H9 (cell line): ENCODE measurements at regions not wholly inside any gene's neighbourhood (a gene's known extent, or its start where the extent isn't known, plus 50 kb on each side); places are given as distances from the start of the nearest gene placed in this dataset.

ENCODE experiments used
- DNase-seq: peaks from one replicate; pipeline ENCODE4 v3.0.0-alpha.2; 2017
- H2AFZ ChIP-seq: one replicate; pipeline ENCODE4 v1.6.1; 2013; ENCODE audit warnings: mild to moderate bottlenecking, low read length, control low read depth, moderate library complexity
- H2AK5ac ChIP-seq: 2 replicates; pipeline ENCODE4 v1.6.1; 2013; ENCODE audit warnings: low read length, control low read depth, mixed read lengths; ENCODE audit not compliant: insufficient read length
- H2BK120ac ChIP-seq: one replicate; pipeline ENCODE4 v1.6.1; 2013; ENCODE audit warnings: low read depth, mild to moderate bottlenecking, low read length, control low read depth, inconsistent platforms; ENCODE audit not compliant: poor library complexity, severe bottlenecking
- H2BK12ac ChIP-seq: 2 replicates; pipeline ENCODE4 v1.6.1; 2013; ENCODE audit warnings: low read length, control low read depth, mixed read lengths, low read depth; ENCODE audit not compliant: insufficient read length
- H2BK15ac ChIP-seq: 2 replicates; pipeline ENCODE4 v1.6.1; 2013; ENCODE audit warnings: low read depth, low read length, control low read depth
- H2BK20ac ChIP-seq: one replicate; pipeline ENCODE4 v1.6.1; 2013; ENCODE audit warnings: low read depth, mild to moderate bottlenecking, low read length, control low read depth, inconsistent platforms; ENCODE audit not compliant: poor library complexity, severe bottlenecking
- H2BK5ac ChIP-seq: 2 replicates; pipeline ENCODE4 v1.6.1; 2013; ENCODE audit warnings: low read length, control low read depth, mixed read lengths; ENCODE audit not compliant: insufficient read length
- H3K14ac ChIP-seq: 2 replicates; pipeline ENCODE4 v1.6.1; 2013; ENCODE audit warnings: low read length, control low read depth; ENCODE audit not compliant: insufficient read depth
- H3K18ac ChIP-seq: 2 replicates; pipeline ENCODE4 v1.6.1; 2013; ENCODE audit warnings: low read depth, mild to moderate bottlenecking, mixed read lengths, low read length, control low read depth; ENCODE audit not compliant: insufficient read length
- H3K23ac ChIP-seq: 2 replicates; pipeline ENCODE4 v1.6.1; 2013; ENCODE audit warnings: low read length, control low read depth, mixed read lengths, low read depth; ENCODE audit not compliant: insufficient read length
- H3K23me2 ChIP-seq: 2 replicates; pipeline ENCODE4 v1.6.1; 2013; ENCODE audit warnings: low read depth, mild to moderate bottlenecking, mixed read lengths, low read length, control low read depth; ENCODE audit not compliant: insufficient read length, poor library complexity, severe bottlenecking
- H3K27ac ChIP-seq: 2 replicates; pipeline ENCODE4 v1.5.1; 2013; ENCODE audit warnings: low read length, control low read depth, mixed read lengths, low read depth; ENCODE audit not compliant: insufficient read length
- H3K27me3 ChIP-seq: 2 replicates; pipeline ENCODE4 v1.6.1; 2013; ENCODE audit warnings: low read length, control low read depth, inconsistent platforms; ENCODE audit not compliant: insufficient read depth
- H3K4ac ChIP-seq: 2 replicates; pipeline ENCODE4 v1.6.1; 2013; ENCODE audit warnings: low read depth, mild to moderate bottlenecking, control low read depth, inconsistent platforms, low read length, moderate library complexity
- H3K4me1 ChIP-seq: 2 replicates; pipeline ENCODE4 v1.6.1; 2013; ENCODE audit warnings: low read length, control low read depth, inconsistent platforms; ENCODE audit not compliant: insufficient read depth
- H3K4me2 ChIP-seq: 2 replicates; pipeline ENCODE4 v1.6.1; 2013; ENCODE audit warnings: low read length, control low read depth, mixed read lengths; ENCODE audit not compliant: insufficient read length, insufficient read depth
- H3K56ac ChIP-seq: 2 replicates; pipeline ENCODE4 v1.6.1; 2013; ENCODE audit warnings: low read depth, mild to moderate bottlenecking, mixed read lengths, low read length, control low read depth; ENCODE audit not compliant: insufficient read length
- H3K79me1 ChIP-seq: 2 replicates; pipeline ENCODE4 v1.6.1; 2013; ENCODE audit warnings: low read depth, mild to moderate bottlenecking, moderate library complexity, low read length, control low read depth, inconsistent platforms; ENCODE audit not compliant: insufficient read depth, poor library complexity, severe bottlenecking
- H3K79me2 ChIP-seq: 2 replicates; pipeline ENCODE4 v1.6.1; 2013; ENCODE audit warnings: low read length, control low read depth, inconsistent platforms; ENCODE audit not compliant: insufficient read depth
- H3K9ac ChIP-seq: 2 replicates; pipeline ENCODE4 v1.6.1; 2013; ENCODE audit warnings: low read length, control low read depth, mixed read lengths; ENCODE audit not compliant: insufficient read length; ENCODE audit errors: extremely low read depth
- H3K9me3 ChIP-seq: one replicate; pipeline ENCODE4 v1.6.1; 2013; ENCODE audit warnings: low read depth, low read length, inconsistent platforms; ENCODE audit not compliant: control insufficient read depth
- H3T11ph ChIP-seq: one replicate; pipeline ENCODE4 v1.6.1; 2013; ENCODE audit warnings: mild to moderate bottlenecking, low read length, control low read depth, inconsistent platforms
- H4K20me1 ChIP-seq: one replicate; pipeline ENCODE4 v1.6.1; 2013; ENCODE audit not compliant: control insufficient read depth, insufficient read length, insufficient read depth
- H4K5ac ChIP-seq: 2 replicates; pipeline ENCODE4 v1.6.1; 2013; ENCODE audit warnings: low read depth, mild to moderate bottlenecking, mixed read lengths, low read length, control low read depth; ENCODE audit not compliant: insufficient read length
- H4K8ac ChIP-seq: replicated peaks from 2 replicates; pipeline ENCODE4 v1.6.1; 2013; ENCODE audit warnings: low read length, control low read depth, mixed read lengths, low read depth; ENCODE audit not compliant: insufficient read length
- H4K91ac ChIP-seq: 2 replicates; pipeline ENCODE4 v1.6.1; 2013; ENCODE audit warnings: low read depth, mild to moderate bottlenecking, moderate library complexity, mixed read lengths, low read length, control low read depth; ENCODE audit not compliant: insufficient read length
- H3K27ac Mint-ChIP-seq, 3 experiments: 2 replicates in 2 of 3; 3 replicates in 1 of 3; pipeline ENCODE4 v1.8.0; 2020 to 2021; ENCODE audit warnings: mixed read lengths in 3 of 3, mild to moderate bottlenecking in 1 of 3, moderate library complexity in 1 of 3
- H3K27me3 Mint-ChIP-seq: 2 replicates; pipeline ENCODE4 v1.8.0; 2021; ENCODE audit warnings: low read depth, mild to moderate bottlenecking, moderate library complexity, mixed read lengths
- H3K36me3 Mint-ChIP-seq, 3 experiments: 2 replicates in 2 of 3; 3 replicates in 1 of 3; pipeline ENCODE4 v1.8.0; 2020 to 2021; ENCODE audit warnings: low read depth in 3 of 3, mixed read lengths in 3 of 3; ENCODE audit not compliant: insufficient read depth in 1 of 3
- H3K4me1 Mint-ChIP-seq, 2 experiments: 2 replicates each; pipeline ENCODE4 v1.8.0; 2020; ENCODE audit warnings: mixed read lengths in 2 of 2
- H3K4me3 Mint-ChIP-seq, 2 experiments: 2 replicates in 1 of 2; 3 replicates in 1 of 2; pipeline ENCODE4 v1.8.0; 2020 to 2021; ENCODE audit warnings: mild to moderate bottlenecking in 2 of 2, mixed read lengths in 2 of 2, moderate library complexity in 1 of 2
- H3K9me3 Mint-ChIP-seq, 2 experiments: 2 replicates in 1 of 2; 3 replicates in 1 of 2; pipeline ENCODE4 v1.8.0; 2020; ENCODE audit warnings: mild to moderate bottlenecking in 2 of 2, mixed read lengths in 2 of 2, moderate library complexity in 1 of 2
- WGBS: extraction: QIAGEN DNeasy Blood & Tissue Kit; methylation state at CpG from one replicate; pipeline ENCODE4 v1.1.7; 2013; ENCODE audit warnings: missing lambda C conversion rate, low lambda C conversion rate, mixed read lengths; ENCODE audit not compliant: insufficient read length; ENCODE audit errors: extremely low coverage; 5-methylcytosine and 5-hydroxymethylcytosine counted together
- TF ChIP-seq, protein P1 (sequence below): fragments of 200-600 bp; sonication (generic); conservative IDR thresholded peaks from 3 replicates; pipeline ENCODE4 v1.8.0; 2021; ENCODE audit warnings: antibody characterized with exemption, mild to moderate bottlenecking

DNA sequence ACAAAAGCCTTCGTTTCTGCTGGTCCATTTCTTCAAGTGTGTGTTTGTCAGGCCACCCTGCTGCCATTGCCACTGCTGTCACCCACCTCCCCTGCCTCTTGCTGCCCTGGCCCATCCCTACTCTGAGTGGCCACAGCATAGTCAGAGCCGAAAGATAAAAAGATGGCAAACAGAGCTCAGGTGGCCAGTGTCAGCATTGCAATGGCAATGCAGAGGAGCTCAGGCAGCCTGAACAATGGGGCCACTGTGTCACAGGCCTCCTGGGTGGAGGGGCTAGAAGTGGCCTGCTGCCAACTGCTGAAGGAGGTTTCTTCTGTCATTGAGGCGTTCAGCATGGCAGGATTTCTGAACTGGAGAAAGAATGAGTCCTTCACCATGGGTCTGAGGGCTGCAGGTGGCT lies 137.1 kb downstream of the CSNK2A3 start:
- Histone ChIP-seq H3K4me2 (no peak overlapping the region), H3K9ac (no peak overlapping the region), H3K79me2 (no peaks in the 10 kb centered on the region), H4K8ac (no peak overlapping the region), H3K14ac (no peak overlapping the region), H3K56ac (no peak overlapping the region), H3K18ac (no peak overlapping the region), H3K27me3 (no peaks in the 10 kb centered on the region), H3T11ph (no peak overlapping the region), H2BK120ac (no peak overlapping the region), H2BK15ac (no peak overlapping the region), H2AK5ac (no peak overlapping the region), H3K23ac (no peak overlapping the region), H3K23me2 (no peaks in the 10 kb centered on the region), H2BK12ac (no peak overlapping the region), H4K5ac (no peak overlapping the region), H4K20me1 (no peaks in the 10 kb centered on the region), H3K27ac (no peak overlapping the region), H3K9me3 (no peaks in the 10 kb centered on the region), H3K79me1 (no peaks in the 10 kb centered on the region), H3K4ac (no peak overlapping the region), H2BK5ac (no peak overlapping the region), H3K4me1 (no peaks in the 10 kb centered on the region), H2BK20ac (no peak overlapping the region), H4K91ac (no peak overlapping the region), H2AFZ (no peak overlapping the region)
- Mint-ChIP-seq H3K36me3 (no peaks in the 10 kb centered on the region), H3K4me1 (peaks cover 8 to 11% of the 10 kb centered on the region in 2 experiments), H3K4me3 (no peak overlapping the region), H3K27me3 (peaks cover 2% of the 10 kb centered on the region; the same call in 1 of the 2 replicates), H3K27ac (no peak overlapping the region), H3K9me3 (no peaks in the 10 kb centered on the region)
- TF ChIP-seq, protein P1, sequence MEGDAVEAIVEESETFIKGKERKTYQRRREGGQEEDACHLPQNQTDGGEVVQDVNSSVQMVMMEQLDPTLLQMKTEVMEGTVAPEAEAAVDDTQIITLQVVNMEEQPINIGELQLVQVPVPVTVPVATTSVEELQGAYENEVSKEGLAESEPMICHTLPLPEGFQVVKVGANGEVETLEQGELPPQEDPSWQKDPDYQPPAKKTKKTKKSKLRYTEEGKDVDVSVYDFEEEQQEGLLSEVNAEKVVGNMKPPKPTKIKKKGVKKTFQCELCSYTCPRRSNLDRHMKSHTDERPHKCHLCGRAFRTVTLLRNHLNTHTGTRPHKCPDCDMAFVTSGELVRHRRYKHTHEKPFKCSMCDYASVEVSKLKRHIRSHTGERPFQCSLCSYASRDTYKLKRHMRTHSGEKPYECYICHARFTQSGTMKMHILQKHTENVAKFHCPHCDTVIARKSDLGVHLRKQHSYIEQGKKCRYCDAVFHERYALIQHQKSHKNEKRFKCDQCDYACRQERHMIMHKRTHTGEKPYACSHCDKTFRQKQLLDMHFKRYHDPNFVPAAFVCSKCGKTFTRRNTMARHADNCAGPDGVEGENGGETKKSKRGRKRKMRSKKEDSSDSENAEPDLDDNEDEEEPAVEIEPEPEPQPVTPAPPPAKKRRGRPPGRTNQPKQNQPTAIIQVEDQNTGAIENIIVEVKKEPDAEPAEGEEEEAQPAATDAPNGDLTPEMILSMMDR, result no peak
- WGBS, result no CpG with 5 or more reads among the region's 3 CpGs
- DNase-seq, result no peak
